ENCODE measurements at regions not wholly inside any gene's neighbourhood (a gene's known extent, or its start where the extent isn't known, plus 50 kb on each side); places are given as distances from the start of the nearest gene placed in this dataset.

GRCh38 chr6:163670336-163670735 lies 255.8 kb downstream of the QKI start:
- no peak for DNase-seq (ENCODE audit: low read depth, low spot score)

DNA sequence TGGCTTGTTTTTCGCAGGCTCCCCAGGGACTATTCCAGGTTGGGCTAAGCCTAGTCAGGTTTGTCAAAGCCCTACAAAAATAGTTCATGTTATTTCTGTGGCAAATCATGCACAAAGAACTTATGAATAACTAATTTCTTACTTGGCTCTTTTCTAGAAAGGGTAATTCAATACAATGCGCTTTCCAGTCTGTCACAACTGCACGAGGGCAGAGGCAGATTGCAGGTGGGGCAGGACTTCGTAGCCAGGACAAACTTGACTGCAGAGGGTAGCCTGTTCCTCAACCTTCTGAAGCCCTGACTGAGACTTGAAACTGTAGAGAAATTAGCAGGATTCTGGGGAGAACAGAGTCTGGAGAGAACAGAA lies 253.5 kb downstream of the QKI start:
- DNase-seq (ENCODE audit: low read depth, low spot score) = no peak

DNA sequence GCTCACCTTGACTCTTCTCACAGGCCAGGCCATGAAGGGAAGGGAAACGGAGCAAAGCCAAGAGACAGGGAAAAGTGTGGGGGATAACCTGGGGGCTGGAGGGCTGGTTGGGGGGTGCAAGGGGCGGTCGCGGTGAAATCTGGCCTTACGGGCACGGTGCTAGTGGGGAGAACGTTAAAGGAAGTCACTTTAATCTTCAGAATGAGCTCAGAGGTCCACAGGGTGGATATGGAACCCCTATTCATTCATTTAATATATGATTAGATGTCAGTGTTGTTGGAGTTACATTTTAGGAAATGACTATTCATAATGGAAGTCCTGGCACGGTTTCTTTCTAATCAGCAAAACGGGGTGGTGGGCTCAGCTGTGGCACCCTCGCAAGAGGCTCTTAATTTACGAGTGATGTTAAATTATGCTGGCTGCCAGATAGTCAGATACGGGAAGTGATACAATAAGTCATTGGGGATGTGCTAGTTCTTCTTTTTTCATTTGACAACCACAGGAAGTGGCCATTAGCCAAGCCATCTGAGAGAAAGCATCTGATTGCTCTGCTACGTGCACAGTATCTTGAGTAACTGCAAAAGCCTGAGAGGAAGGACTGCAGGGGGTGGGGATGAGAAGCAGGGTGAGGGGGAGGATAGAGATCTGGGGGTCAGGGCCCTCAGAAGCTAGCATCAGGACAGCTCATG lies 253.0 kb downstream of the QKI start:
- DNase-seq (ENCODE audit: low read depth, low spot score) = no peak

- no peak for DNase-seq (ENCODE audit: low read depth, low spot score)
Observed at GRCh38 chr6:163665464-163665863, 250.9 kb downstream of the QKI start.

DNA sequence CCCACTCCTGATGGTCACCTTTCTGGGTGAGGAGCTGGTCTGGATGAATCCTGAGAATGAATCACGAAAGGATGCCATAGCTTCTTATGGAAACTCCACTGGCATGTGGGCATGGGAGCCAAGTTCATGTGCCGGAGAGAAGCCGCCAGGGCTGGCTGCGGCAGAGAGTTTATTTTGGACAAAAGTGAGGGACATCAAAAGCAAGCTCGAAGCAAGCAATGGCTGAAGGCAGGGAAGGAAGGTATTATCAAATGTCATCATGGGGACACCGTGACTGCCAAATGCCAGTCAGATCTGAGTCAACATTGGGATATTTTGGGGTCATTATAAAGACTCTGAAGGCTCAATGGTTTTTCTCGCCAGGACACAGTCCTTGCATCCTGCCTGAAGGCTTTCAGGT lies 249.1 kb downstream of the QKI start:
- no peak for DNase-seq (ENCODE audit: low read depth, low spot score)

GRCh38 chr6:163662604-163663225 lies 248.2 kb downstream of the QKI start:
- no peak for DNase-seq (ENCODE audit: low read depth, low spot score)

- DNase-seq (ENCODE audit: low read depth, low spot score) = no peak
Observed at GRCh38 chr6:163661272-163661671, 246.8 kb downstream of the QKI start.

GRCh38 chr6:163659803-163660202 lies 245.3 kb downstream of the QKI start:
- no peak for DNase-seq (ENCODE audit: low read depth, low spot score)

DNA sequence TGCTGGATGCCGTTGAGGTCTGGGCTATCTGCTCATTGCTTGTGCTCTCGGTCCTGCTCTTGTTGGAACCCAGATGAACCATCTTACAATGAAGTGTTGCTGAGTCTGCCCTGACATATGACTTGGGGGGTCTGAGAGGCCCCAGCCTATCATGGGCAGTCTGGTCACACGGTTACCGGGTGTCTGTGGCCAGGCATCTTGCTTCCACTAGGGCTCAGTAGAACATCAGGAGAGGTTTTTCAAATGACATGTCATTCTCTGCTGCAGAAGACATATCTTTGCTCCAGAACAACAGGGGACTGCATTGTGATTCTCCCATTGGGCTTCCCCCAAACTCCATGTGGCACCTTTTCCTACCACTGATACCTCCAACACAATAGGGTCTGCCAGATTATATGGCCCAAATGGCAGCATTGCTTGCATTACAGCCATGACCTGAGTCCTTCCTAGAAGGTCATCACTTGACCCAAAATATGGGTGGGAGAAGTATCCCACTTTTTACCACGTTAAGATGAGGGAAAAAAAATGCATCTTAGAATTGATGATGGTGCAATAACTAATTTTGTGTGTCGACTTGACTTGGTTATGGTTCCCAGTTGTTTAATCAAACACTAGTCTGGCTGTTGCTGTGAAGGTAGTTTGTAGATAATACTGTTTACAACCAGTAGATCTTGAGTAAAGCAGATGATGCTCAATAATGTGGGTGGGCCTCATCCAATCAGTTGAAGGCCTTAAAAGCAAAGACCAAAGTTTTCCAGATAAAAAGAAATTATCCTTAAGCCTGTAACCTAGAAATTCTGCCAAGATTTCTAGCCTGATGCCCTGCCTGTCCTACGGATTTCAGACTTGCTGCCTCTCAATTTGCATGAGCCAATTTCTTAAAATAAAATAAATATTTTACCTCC lies 241.0 kb downstream of the QKI start:
- DNase-seq (ENCODE audit: low read depth, low spot score) = no peak

DNA sequence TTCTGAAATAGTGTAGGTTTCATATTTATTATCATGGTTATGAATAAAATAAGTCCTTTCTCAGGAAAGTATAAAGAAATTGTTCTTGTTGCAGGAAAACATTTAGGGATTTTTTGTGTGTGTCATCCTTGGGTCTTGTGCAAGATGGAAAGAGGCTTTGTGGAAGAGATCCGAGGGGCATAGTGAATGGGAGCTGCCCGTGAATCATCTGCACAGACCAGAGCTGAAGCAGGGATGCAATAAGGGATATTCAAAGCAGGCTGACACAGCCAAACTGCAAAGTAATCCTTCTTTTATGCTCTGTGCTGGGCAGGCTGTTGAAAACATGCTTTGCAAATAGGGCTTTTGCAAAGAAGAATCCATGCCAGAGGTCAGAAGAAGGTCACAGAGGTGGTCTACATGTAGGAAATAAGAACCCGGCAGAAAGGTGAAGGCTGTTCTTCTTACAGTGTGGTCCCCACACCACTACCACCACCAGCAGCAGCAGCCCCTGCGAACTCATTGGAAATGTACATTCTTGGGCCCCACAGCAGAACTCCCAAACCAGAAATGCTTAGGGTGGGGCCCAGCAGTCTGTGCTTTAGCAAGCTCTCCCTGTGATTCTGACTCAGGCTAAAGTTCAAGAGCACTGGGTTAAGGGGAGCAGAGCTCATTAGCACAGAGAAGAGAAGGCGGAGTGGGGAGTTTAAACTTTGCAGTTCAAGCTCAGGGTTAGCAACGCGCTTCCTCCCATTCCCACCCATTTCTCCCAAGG lies 237.6 kb downstream of the QKI start:
- no peak for DNase-seq (ENCODE audit: low read depth, low spot score)

DNA sequence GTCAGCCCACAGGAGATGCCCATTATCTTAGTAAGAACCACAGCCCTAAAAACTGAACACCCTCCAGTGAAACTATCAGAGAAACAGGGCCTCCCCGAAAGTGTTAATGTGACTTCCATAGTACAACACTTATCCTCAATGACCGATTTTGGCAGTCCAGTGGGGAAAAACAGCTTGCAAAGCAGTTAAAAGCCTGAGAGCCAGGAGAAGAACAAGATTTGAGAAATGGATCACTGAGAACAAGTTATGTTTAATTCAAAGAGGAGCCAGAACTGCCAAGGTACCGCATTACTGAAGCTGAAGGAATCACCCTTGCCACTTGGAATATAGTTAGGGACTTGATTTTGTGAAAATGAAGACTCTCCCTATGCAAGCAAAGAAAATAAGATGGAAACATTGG lies 236.9 kb downstream of the QKI start:
- no peak for DNase-seq (ENCODE audit: low read depth, low spot score)

GRCh38 chr6:163648868-163649267 lies 234.3 kb downstream of the QKI start:
- no peak for DNase-seq (ENCODE audit: low read depth, low spot score)

DNA sequence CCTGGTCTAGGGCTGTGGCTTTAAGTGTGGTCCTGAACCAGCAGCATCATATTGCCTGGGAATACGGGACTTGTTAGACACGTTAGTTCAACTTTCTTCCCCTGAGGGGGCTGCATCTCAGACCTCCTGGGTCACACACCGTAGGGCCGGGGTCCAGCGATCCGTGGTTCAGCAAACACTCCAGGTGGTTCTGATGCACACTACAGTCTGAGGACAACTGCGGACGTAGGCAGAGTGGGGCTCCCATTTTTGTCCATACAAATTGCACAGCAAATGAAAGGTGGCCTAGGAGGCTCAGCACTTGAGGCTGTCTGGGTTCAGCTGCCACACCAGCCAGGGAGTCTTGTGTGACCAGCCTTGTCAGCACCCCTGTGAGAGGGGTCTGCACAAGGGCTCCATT lies 233.1 kb downstream of the QKI start:
- DNase-seq (ENCODE audit: low read depth, low spot score) = no peak

DNA sequence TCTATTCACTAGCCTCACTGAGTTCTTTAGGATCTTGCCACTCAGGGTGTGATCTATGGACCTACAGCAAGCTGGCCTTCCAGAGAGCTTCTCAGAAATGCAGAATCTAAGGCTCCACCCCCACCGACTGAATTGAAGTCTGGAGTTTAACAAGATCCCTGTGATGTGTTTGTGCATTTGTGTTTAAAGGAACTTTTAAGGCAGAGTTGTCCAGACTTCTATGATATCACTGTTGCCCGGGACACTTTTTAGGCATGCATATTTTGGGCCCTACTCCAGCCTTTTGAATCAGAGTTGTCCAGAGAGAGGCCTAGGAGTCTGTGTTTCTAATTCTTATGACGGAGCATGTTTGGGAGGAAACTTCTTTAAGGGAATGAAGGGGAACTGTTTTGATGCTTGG lies 232.3 kb downstream of the QKI start:
- DNase-seq (ENCODE audit: low read depth, low spot score) = no peak

GRCh38 chr6:163646133-163646532 lies 231.6 kb downstream of the QKI start:
- DNase-seq (ENCODE audit: low read depth, low spot score) = no peak

DNA sequence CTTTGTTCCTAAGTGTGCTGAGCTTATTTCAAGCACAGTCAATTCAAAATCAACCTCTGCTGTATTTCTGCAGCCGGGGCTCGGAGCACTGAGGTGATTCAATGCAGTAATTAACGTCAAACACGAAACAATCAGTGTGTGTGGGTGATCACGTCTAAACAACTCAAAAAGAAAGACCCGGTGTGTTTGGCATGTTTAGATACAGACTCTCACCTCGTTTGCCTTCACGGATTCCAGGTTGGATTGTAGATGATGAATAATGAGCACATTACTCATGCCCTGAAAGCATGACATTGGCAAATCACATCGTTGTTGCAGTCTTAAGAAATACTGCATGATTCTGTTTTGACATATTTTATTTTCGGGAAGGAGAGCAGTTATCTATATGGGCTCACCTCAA lies 231.0 kb downstream of the QKI start:
- no peak for DNase-seq (ENCODE audit: low read depth, low spot score)

DNA sequence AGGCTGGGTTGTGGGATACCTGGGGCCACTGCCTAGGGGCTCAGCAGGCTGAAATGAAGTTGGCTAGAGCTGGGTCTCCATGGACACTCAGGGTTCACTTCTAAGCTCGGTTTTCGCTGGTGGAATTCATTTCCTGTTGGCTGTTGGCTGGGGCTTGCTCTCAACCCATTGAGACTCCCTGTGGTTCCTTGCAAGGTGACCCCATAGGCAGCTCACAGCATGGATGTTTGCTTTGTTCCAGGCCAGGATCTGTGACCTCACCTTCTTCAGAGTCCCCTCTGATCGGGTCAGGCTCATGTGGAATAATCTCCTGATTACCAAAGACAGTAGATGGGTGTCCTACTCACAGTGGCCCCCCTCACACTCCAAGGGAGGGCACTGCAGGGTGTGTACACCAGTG lies 229.3 kb downstream of the QKI start:
- no peak for DNase-seq (ENCODE audit: low read depth, low spot score)

- DNase-seq (ENCODE audit: low read depth, low spot score) = no peak
Observed at GRCh38 chr6:163641706-163642105, 227.2 kb downstream of the QKI start.

- DNase-seq (ENCODE audit: low read depth, low spot score) = no peak
Observed at GRCh38 chr6:163640641-163641040, 226.1 kb downstream of the QKI start.

GRCh38 chr6:163637524-163637923 lies 223.0 kb downstream of the QKI start:
- DNase-seq (ENCODE audit: low read depth, low spot score) = no peak

- no peak for DNase-seq (ENCODE audit: low read depth, low spot score)
Observed at GRCh38 chr6:163635731-163636364, 221.3 kb downstream of the QKI start.

GRCh38 chr6:163635315-163635714 lies 220.8 kb downstream of the QKI start:
- no peak for DNase-seq (ENCODE audit: low read depth, low spot score)
